Activated CD8-positive, alpha-beta T cell treated with anti-CD3 and anti-CD28 coated beads for 36 hours (primary cell): ENCODE measurements at regions not wholly inside any gene's neighbourhood (a gene's known extent, or its start where the extent isn't known, plus 50 kb on each side); places are given as distances from the start of the nearest gene placed in this dataset.

ENCODE experiments used
- ATAC-seq: fragments of 200-7000 bp; cut with Tn5 transposase; one replicate; pipeline ENCODE4 v1.10.0; 2021; ENCODE audit warnings: mild to moderate bottlenecking, moderate library complexity
- CTCF ChIA-PET: fragments of 350-600 bp; sonication (Branson Sonifier 250); formaldehyde crosslinking; loops from one replicate; lab custom pipeline; 2021; ENCODE audit warnings: antibody characterized with exemption; lab: Charles Lee
- POLR2A ChIA-PET: fragments of 350-600 bp; sonication (Branson Sonifier 250); formaldehyde crosslinking; loops from one replicate; lab custom pipeline; 2021; ENCODE audit warnings: antibody characterized with exemption; lab: Charles Lee
- DNase-seq: peaks from one replicate; pipeline ENCODE4 v3.0.0-alpha.2; 2020
- H3K27ac Mint-ChIP-seq: one replicate; pipeline ENCODE4 v1.8.0; 2021; ENCODE audit warnings: mild to moderate bottlenecking, mixed read lengths
- H3K27me3 Mint-ChIP-seq: one replicate; pipeline ENCODE4 v1.8.0; 2021; ENCODE audit warnings: mixed read lengths
- H3K36me3 Mint-ChIP-seq: one replicate; pipeline ENCODE4 v1.8.0; 2021; ENCODE audit warnings: low read depth, mixed read lengths
- H3K4me1 Mint-ChIP-seq: one replicate; pipeline ENCODE4 v1.8.0; 2021; ENCODE audit warnings: low read depth, mixed read lengths
- H3K4me3 Mint-ChIP-seq: one replicate; pipeline ENCODE4 v1.8.0; 2021; ENCODE audit warnings: mild to moderate bottlenecking, moderate library complexity, mixed read lengths
- H3K9me3 Mint-ChIP-seq: one replicate; pipeline ENCODE4 v1.8.0; 2021; ENCODE audit warnings: mixed read lengths
- intact Hi-C: fragments of 100-400 bp; cut with micrococcal nuclease; formaldehyde crosslinking; loops from one replicate; pipeline ENCODE4 v1.10.0; 2022
- TF ChIP-seq, protein P1 (sequence below): fragments of 200-600 bp; IDR thresholded peaks from one replicate; pipeline ENCODE4 v1.8.0; 2022; ENCODE audit warnings: antibody characterized with exemption, mild to moderate bottlenecking

DNA sequence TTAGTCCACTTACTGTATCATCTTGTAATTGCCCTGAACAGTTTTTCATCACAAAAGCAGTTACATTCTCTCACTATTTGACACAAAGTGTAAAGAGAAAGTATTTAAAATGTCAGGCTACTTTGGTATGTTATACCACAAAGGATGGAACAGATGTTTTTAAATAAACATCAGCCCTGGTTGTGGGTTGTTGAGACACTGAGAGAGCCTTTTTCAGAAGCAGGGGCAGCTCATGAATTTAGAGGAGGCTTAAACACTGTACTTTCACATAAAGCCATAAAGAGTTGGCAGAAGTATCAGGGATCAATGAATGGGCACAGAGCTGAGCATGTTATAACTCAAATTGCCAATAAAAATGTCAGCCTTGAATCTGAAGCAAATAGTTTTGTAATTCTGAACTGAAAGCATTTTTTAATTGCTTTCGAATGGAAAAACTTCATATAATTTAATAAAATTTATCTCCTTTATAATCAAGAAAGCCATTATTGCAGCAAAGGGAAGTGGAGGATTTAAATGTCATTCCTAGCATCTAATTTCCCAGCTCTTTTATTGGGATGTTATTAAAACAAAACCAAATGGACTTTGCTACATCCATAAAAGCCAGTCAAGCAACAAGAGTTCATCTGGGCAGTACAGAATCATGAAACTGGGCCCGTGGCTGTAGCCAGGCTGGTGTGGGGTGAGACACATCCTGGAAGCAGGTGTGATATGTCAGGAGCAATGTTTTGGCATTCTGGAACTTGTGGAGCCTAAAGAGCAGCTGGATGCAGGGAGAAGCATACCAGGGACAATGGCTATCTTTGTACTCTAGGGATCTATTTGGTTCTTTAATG lies 95.1 kb upstream of the NT5C1B start:
- no peak overlapping the region for H3K27ac Mint-ChIP-seq
- H3K27me3 Mint-ChIP-seq: no peaks in the 10 kb centered on the region
- no peaks in the 10 kb centered on the region for H3K9me3 Mint-ChIP-seq
- ChIA-PET CTCF (interaction anchor here (1.1 to 1.4 kb wide), 2 partner anchors 13 to 165 kb away, joined by 3 read pairs; no protein-coding TSS in a partner anchor), POLR2A (no interaction called here)
- intact Hi-C loops: no loop called here
- H3K4me1 Mint-ChIP-seq: peaks cover 4% of the 10 kb centered on the region
- ATAC-seq (no peak), DNase-seq (no peak)
- TF ChIP-seq, protein P1, sequence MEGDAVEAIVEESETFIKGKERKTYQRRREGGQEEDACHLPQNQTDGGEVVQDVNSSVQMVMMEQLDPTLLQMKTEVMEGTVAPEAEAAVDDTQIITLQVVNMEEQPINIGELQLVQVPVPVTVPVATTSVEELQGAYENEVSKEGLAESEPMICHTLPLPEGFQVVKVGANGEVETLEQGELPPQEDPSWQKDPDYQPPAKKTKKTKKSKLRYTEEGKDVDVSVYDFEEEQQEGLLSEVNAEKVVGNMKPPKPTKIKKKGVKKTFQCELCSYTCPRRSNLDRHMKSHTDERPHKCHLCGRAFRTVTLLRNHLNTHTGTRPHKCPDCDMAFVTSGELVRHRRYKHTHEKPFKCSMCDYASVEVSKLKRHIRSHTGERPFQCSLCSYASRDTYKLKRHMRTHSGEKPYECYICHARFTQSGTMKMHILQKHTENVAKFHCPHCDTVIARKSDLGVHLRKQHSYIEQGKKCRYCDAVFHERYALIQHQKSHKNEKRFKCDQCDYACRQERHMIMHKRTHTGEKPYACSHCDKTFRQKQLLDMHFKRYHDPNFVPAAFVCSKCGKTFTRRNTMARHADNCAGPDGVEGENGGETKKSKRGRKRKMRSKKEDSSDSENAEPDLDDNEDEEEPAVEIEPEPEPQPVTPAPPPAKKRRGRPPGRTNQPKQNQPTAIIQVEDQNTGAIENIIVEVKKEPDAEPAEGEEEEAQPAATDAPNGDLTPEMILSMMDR: no peak
- no peak overlapping the region for H3K4me3 Mint-ChIP-seq
- no peaks in the 10 kb centered on the region for H3K36me3 Mint-ChIP-seq

DNA sequence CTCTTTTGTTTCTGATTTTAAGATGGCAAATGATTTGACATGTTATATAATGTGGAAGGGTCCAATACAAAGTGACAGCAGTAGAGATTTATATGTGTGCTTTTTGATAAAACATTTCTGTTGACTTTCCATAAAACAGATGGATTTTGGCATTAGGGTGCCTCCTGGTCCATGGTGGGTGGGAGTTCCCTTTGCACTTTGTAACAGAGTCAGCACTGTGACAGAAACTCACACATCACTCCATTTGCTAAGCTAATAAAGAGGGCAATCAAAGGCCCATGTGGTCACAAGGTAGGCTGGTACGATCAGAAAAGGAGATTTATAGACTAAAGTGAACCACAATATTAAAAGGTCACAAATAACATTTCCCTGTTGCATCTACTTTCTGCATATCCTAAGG lies 93.3 kb upstream of the NT5C1B start:
- ChIA-PET POLR2A (no interaction called here), CTCF (no interaction called here)
- H3K4me3 Mint-ChIP-seq: no peak overlapping the region
- H3K9me3 Mint-ChIP-seq: no peaks in the 10 kb centered on the region
- ATAC-seq (no peak), DNase-seq (no peak)
- no peaks in the 10 kb centered on the region for H3K27me3 Mint-ChIP-seq
- H3K36me3 Mint-ChIP-seq: no peaks in the 10 kb centered on the region
- intact Hi-C loops: no loop called here
- no peak overlapping the region for H3K27ac Mint-ChIP-seq
- H3K4me1 Mint-ChIP-seq: peaks cover 4% of the 10 kb centered on the region
- TF ChIP-seq, protein P1: no peak

DNA sequence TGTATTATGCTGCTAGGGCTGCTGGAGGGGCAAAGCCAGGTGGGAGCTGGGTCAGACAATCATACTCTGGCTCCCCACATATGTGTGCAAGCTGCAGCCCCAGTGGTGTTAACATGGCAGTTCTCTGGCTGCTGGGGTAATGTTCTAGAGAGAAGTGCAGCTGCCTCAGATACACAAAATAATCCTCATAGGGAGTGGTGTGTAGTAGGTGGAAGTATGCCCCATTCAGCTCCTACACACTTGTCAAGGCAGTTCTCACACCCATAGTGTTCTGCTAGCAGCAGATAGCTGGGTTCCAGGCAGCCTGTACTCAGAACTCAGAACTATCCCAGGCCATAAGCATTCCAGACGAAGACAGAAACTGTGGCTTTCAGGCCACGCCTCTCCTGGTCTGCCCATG lies 87.9 kb upstream of the NT5C1B start:
- Mint-ChIP-seq H3K4me1 (peaks cover 2% of the 10 kb centered on the region), H3K9me3 (peaks cover 18% of the 10 kb centered on the region), H3K4me3 (no peak overlapping the region), H3K27me3 (no peaks in the 10 kb centered on the region), H3K36me3 (peaks cover 14% of the 10 kb centered on the region), H3K27ac (no peak overlapping the region)
- no peak for ATAC-seq
- intact Hi-C loops: no loop called here
- TF ChIP-seq, protein P1: no peak
- POLR2A ChIA-PET: no interaction called here
- DNase-seq: no peak
- CTCF ChIA-PET: no interaction called here

DNA sequence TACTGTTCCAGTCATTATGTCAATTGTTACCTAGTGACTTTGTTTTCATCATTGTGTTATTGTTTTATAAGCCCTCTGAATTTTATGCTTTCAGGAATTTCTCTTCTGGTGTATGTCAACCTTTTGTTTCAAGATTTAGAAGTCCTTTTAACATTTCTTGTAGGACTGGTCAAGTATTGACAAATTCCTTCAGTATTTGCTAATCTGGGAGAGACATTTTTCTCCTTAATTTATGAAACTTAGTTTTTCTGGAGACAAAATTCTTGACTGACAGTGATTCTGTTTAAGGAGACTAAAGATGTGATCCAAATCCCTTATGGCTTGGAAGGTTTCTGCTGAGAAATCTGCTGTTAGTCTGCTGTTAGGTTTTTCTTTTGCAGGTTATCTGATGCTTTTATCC lies 84.9 kb upstream of the NT5C1B start:
- no peak overlapping the region for H3K27ac Mint-ChIP-seq
- no peak overlapping the region for H3K4me3 Mint-ChIP-seq
- ChIA-PET POLR2A (no interaction called here), CTCF (interaction anchor here (1.5 kb wide), 1 partner anchor 40 kb away, joined by 4 read pairs; no protein-coding TSS in a partner anchor)
- peaks cover 34% of the 10 kb centered on the region for H3K36me3 Mint-ChIP-seq
- no peaks in the 10 kb centered on the region for H3K4me1 Mint-ChIP-seq
- peaks cover 23% of the 10 kb centered on the region for H3K9me3 Mint-ChIP-seq
- no peak for ATAC-seq
- TF ChIP-seq, protein P1: no peak
- H3K27me3 Mint-ChIP-seq: no peaks in the 10 kb centered on the region
- intact Hi-C loops: no loop called here
- no peak for DNase-seq

DNA sequence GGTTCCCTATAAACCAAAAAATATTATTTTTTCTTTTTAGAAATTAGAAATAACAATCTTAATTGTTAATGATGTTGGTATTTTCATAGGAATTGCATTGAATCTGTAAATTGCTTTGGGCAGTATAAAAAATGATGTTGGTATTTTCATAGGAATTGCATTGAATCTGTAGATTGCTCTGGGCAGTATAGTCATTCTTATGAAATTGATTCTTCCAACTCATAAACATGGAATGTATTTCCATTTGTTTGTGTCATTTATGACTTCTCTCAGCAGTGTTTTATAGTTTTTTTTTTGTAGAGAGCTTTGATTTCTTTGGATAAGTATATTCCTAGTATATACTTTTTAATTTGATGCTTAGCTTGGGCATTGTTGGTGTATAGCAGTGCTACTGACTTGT lies 82.0 kb upstream of the NT5C1B start:
- no peak for ATAC-seq
- intact Hi-C loops: no loop called here
- TF ChIP-seq, protein P1: no peak
- no peak for DNase-seq
- Mint-ChIP-seq H3K4me1 (no peaks in the 10 kb centered on the region), H3K27me3 (no peaks in the 10 kb centered on the region), H3K36me3 (peaks cover 42% of the 10 kb centered on the region), H3K9me3 (peaks cover 28% of the 10 kb centered on the region), H3K4me3 (no peak overlapping the region), H3K27ac (no peak overlapping the region)
- ChIA-PET POLR2A (no interaction called here), CTCF (no interaction called here)
